HCT116 (cell line): ENCODE measurements at regions not wholly inside any gene's neighbourhood (a gene's known extent, or its start where the extent isn't known, plus 50 kb on each side); places are given as distances from the start of the nearest gene placed in this dataset.

Experiments
- CBX3 ChIP-seq: IDR thresholded peaks from 2 replicates; pipeline ENCODE4 v1.6.1; 2012; ENCODE audit warnings: low read depth
- EZH2 ChIP-seq: fragments of 200-600 bp; sonication (generic); IDR thresholded peaks from 2 replicates; pipeline ENCODE4 v1.6.1; 2017; ENCODE audit warnings: antibody characterized with exemption, mixed run types
- EZH2phosphoT487 ChIP-seq: fragments of 200-600 bp; IDR thresholded peaks from 2 replicates; pipeline ENCODE4 v1.6.1; 2018; ENCODE audit warnings: antibody characterized with exemption, borderline replicate concordance
- POLR2A ChIP-seq: IDR thresholded peaks from 2 replicates; pipeline ENCODE4 v1.7.0; 2011; ENCODE audit warnings: borderline replicate concordance; ENCODE audit not compliant: insufficient read depth, insufficient read length; ENCODE audit errors: extremely low read depth
- POLR2AphosphoS5 ChIP-seq: IDR thresholded peaks from 2 replicates; pipeline ENCODE4 v1.6.1; 2011; ENCODE audit warnings: mild to moderate bottlenecking, low read depth, low read length, moderate library complexity
- RAD21 ChIP-seq: IDR thresholded peaks from 2 replicates; pipeline ENCODE4 v1.6.1; 2012; ENCODE audit warnings: low read depth, mild to moderate bottlenecking
- YY1 ChIP-seq: IDR thresholded peaks from 2 replicates; pipeline ENCODE4 v1.6.1; 2011; ENCODE audit warnings: low read length, low read depth, moderate library complexity, mild to moderate bottlenecking; ENCODE audit not compliant: insufficient replicate concordance; ENCODE audit errors: extremely low read depth
- TF ChIP-seq, protein P1 (sequence below), 3 experiments: fragments of 200-600 bp in 1 of 3; sonication (generic) in 1 of 3; IDR thresholded peaks in 2 of 3; conservative IDR thresholded peaks in 1 of 3; 2 replicates each; pipeline ENCODE4 v1.5.1; 2012 to 2017; ENCODE audit warnings: low read depth in 2 of 3, low read length in 2 of 3, antibody characterized with exemption in 1 of 3, borderline replicate concordance in 1 of 3, control low read depth in 1 of 3, mild to moderate bottlenecking in 1 of 3, mixed read lengths in 1 of 3, mixed run types in 1 of 3, moderate library complexity in 1 of 3; ENCODE audit not compliant: insufficient read depth in 1 of 3
- TF ChIP-seq, protein P2 (sequence below): IDR thresholded peaks from 2 replicates; pipeline ENCODE4 v1.6.1; 2011; ENCODE audit warnings: mild to moderate bottlenecking, low read length, moderate library complexity; ENCODE audit not compliant: insufficient replicate concordance; ENCODE audit errors: extremely low read depth
- TF ChIP-seq, protein P3 (sequence below): IDR thresholded peaks from 2 replicates; pipeline ENCODE4 v1.6.1; 2012

DNA sequence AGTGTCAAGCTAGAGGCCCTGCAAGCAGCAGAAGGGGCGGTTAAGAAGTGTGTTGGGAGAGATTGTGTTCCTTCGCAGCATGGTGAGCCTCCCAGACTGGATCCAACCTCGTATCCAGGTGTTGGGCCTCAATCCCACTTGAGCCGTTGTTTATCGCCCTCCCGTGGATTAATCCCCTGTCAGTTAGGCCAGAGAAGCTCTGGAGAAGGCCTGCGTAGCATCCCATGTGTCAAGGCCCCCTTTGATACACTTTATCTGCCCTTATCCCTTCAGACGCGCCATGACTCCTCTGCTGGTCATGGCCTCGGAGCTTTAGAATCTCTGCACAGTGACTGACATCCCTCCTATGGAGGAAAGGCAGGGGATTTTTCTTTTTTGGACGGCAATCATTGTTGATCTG, 181.0 kb downstream of the ZFP64 start:
- TF ChIP-seq EZH2phosphoT487 (no peak), POLR2A (no peak), POLR2AphosphoS5 (no peak), CBX3 (no peak), YY1 (no peak), EZH2 (no peak), RAD21 (no peak)
- TF ChIP-seq, protein P1, sequence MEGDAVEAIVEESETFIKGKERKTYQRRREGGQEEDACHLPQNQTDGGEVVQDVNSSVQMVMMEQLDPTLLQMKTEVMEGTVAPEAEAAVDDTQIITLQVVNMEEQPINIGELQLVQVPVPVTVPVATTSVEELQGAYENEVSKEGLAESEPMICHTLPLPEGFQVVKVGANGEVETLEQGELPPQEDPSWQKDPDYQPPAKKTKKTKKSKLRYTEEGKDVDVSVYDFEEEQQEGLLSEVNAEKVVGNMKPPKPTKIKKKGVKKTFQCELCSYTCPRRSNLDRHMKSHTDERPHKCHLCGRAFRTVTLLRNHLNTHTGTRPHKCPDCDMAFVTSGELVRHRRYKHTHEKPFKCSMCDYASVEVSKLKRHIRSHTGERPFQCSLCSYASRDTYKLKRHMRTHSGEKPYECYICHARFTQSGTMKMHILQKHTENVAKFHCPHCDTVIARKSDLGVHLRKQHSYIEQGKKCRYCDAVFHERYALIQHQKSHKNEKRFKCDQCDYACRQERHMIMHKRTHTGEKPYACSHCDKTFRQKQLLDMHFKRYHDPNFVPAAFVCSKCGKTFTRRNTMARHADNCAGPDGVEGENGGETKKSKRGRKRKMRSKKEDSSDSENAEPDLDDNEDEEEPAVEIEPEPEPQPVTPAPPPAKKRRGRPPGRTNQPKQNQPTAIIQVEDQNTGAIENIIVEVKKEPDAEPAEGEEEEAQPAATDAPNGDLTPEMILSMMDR (IDR thresholded peaks at IDR 0.05 in 2 of 3, conservative IDR thresholded peaks at IDR 0.05 in 1 of 3; ENCODE audit: borderline replicate concordance in 1 of 3, insufficient read depth in 1 of 3, low read depth in 2 of 3, low read length in 2 of 3), result no peak
- TF ChIP-seq, protein P2, sequence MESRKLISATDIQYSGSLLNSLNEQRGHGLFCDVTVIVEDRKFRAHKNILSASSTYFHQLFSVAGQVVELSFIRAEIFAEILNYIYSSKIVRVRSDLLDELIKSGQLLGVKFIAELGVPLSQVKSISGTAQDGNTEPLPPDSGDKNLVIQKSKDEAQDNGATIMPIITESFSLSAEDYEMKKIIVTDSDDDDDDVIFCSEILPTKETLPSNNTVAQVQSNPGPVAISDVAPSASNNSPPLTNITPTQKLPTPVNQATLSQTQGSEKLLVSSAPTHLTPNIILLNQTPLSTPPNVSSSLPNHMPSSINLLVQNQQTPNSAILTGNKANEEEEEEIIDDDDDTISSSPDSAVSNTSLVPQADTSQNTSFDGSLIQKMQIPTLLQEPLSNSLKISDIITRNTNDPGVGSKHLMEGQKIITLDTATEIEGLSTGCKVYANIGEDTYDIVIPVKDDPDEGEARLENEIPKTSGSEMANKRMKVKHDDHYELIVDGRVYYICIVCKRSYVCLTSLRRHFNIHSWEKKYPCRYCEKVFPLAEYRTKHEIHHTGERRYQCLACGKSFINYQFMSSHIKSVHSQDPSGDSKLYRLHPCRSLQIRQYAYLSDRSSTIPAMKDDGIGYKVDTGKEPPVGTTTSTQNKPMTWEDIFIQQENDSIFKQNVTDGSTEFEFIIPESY, result no peak
- TF ChIP-seq, protein P3, sequence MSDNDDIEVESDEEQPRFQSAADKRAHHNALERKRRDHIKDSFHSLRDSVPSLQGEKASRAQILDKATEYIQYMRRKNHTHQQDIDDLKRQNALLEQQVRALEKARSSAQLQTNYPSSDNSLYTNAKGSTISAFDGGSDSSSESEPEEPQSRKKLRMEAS, result no peak
